Activated naive CD8-positive, alpha-beta T cell treated with anti-CD3 and anti-CD28 coated beads for 36 hours (primary cell): ENCODE measurements at regions not wholly inside any gene's neighbourhood (a gene's known extent, or its start where the extent isn't known, plus 50 kb on each side); places are given as distances from the start of the nearest gene placed in this dataset.

Experiments
- DNase-seq: peaks from one replicate; pipeline ENCODE4 v3.0.0; 2021
- H3K27ac Mint-ChIP-seq: one replicate; pipeline ENCODE4 v1.8.0; 2022; ENCODE audit warnings: mild to moderate bottlenecking, moderate library complexity, mixed read lengths
- H3K27me3 Mint-ChIP-seq: one replicate; pipeline ENCODE4 v1.8.0; 2022; ENCODE audit warnings: mild to moderate bottlenecking, mixed read lengths
- H3K36me3 Mint-ChIP-seq: one replicate; pipeline ENCODE4 v1.8.0; 2021; ENCODE audit warnings: mild to moderate bottlenecking, mixed read lengths
- H3K4me1 Mint-ChIP-seq: one replicate; pipeline ENCODE4 v1.8.0; 2021; ENCODE audit warnings: mixed read lengths
- H3K4me3 Mint-ChIP-seq: one replicate; pipeline ENCODE4 v1.8.0; 2022; ENCODE audit warnings: mild to moderate bottlenecking, moderate library complexity, mixed read lengths
- H3K9me3 Mint-ChIP-seq: one replicate; pipeline ENCODE4 v1.8.0; 2022; ENCODE audit warnings: mixed read lengths

DNA sequence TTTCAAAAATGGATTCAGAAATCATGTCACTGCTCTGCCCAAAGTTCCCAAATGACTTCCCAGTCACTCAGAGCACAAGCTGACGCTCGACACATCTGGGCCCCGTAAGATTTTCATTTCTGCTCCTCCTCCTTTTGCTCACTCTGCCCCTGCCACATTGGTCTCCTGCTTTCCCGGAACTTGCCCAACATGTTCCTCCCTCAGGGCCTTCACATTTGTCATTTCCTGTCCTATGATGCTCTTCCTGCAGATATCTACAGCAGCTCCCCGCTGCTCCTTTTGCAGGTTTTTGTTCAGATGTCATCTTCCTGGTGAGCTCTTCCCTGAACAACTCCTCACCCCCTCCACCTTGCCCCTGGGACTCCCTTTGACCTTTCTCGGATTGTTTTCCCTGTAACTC is 58.5 kb upstream of the IVNS1ABP start:
- DNase-seq = no peak
- H3K36me3 Mint-ChIP-seq = no peaks in the 10 kb centered on the region

DNA sequence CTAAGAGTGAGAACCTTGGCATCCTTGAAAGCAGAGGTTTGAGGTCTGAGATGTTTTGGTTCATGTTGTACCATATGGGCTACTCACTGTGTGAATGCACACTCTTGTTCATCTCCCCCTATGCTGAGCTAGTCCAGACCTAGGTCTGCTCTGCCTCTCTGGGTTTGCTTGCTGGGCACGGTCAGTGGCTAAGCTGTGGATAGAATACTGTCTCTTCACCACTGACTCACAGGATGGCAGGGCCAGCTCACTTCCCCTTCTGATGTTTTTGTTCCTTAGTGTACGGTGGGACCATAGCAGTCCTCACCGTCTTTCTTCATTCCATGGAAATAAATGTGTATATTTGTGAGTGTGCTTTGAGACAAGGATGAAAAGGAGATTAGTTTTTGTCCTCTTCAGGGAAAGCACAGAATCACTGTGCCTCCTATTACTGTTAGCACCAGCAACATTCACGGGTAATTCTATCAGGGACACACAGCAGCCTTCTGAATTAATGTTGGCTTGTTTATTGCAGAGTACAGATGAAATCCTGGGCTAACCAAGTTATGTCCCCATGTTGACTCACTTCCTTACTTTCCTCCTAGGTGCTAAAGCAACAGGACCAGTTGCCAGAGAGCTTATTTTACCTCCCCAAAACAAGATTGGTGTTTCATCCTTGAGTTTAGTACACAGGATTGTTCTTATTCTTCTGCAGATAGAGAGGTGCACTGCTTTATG is 56.9 kb upstream of the IVNS1ABP start:
- DNase-seq = no peak
- H3K27ac Mint-ChIP-seq = no peak overlapping the region
- H3K36me3 Mint-ChIP-seq = no peaks in the 10 kb centered on the region
- H3K4me1 Mint-ChIP-seq = peaks cover 6% of the 10 kb centered on the region
- no peaks in the 10 kb centered on the region for H3K9me3 Mint-ChIP-seq
- no peak overlapping the region for H3K4me3 Mint-ChIP-seq
- no peaks in the 10 kb centered on the region for H3K27me3 Mint-ChIP-seq

More for the DNA sequence above, 58.5 kb upstream of the IVNS1ABP start:
- Mint-ChIP-seq H3K4me1 (peaks cover 6% of the 10 kb centered on the region), H3K9me3 (no peaks in the 10 kb centered on the region), H3K27ac (no peak overlapping the region), H3K27me3 (no peaks in the 10 kb centered on the region), H3K4me3 (no peak overlapping the region)

DNA sequence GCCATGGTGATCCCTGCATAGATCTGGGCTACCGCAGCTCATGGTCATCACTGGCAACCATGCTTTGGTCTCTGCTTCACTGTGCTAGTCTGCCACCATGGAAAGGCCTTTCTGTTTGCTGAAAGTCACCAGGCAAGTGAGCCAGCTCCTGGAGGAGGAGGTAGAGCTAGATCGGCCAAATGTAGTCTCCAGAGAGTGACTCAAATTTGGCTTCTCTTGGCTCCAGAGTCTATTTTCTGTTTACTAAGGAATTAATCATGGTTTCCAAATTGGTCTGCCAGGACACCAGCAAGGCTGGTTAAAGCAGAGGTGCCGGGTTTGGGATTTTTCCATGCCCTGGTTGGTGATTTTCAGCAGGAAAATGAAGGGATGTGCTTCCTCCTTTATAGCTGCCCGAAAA is 52.7 kb upstream of the IVNS1ABP start:
- Mint-ChIP-seq H3K27ac (no peak overlapping the region), H3K36me3 (no peaks in the 10 kb centered on the region), H3K4me3 (no peak overlapping the region), H3K9me3 (no peaks in the 10 kb centered on the region), H3K4me1 (peaks cover 6% of the 10 kb centered on the region), H3K27me3 (no peaks in the 10 kb centered on the region)
- DNase-seq = no peak

DNA sequence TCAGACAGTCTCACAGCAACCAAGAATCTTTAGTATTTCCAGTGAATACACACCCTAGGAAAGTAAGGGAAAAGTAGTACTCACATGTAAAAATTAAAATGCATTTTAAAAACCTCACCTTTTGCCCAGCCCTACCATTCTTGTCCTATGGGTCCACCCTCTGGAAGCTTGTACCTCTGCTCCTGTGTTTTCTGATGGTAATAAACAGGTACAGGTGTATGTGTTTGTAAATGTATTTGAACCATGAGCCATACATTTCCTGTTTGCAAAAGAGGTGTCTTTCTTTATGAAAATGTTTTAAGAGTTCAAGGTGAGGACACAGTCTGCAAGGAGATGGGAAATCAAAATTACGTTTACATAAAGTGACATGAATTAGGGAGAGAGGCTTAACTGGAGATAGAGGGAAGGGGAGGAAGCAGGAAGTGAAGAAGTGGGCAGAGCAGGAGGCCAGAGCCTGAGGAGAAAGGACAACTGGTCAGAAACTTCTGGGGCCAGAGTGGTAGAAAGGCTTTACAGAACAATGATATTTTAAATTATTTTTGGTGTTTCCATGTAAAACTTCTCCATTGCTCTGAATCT is 52.0 kb upstream of the IVNS1ABP start:
- Mint-ChIP-seq H3K4me1 (peaks cover 3% of the 10 kb centered on the region), H3K27ac (no peak overlapping the region)

DNA sequence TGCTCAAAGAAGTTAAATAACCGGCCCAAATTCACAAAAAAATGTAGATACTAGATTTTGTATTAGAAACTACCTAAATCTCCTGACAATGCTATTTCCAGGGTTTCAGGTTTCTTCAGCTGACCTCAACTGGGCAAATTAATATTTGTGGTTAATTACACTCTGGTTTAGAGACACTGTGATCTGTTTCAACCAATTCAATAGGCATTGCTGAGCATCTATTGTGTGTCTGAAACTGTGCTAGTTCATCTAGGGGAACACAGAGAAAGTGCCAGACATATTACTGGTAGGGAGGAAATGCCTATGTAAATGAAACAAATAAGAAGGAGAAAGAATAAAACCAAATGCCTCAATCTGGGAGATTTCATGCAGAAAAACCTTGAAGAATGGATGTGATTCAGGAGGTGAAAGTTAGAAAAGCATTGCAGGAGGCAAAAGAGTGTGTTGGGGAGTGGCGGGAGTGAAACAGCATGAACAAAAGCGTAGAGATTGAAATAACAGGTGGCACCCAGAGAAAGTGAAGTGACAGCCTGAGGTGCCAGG is 51.3 kb upstream of the IVNS1ABP start:
- no peaks in the 10 kb centered on the region for H3K27me3 Mint-ChIP-seq
- no peaks in the 10 kb centered on the region for H3K4me1 Mint-ChIP-seq
- no peak overlapping the region for H3K27ac Mint-ChIP-seq
- DNase-seq = no peak
- no peak overlapping the region for H3K4me3 Mint-ChIP-seq
- H3K36me3 Mint-ChIP-seq = no peaks in the 10 kb centered on the region
- no peaks in the 10 kb centered on the region for H3K9me3 Mint-ChIP-seq

More for the DNA sequence above, 52.0 kb upstream of the IVNS1ABP start:
- no peak overlapping the region for H3K4me3 Mint-ChIP-seq
- no peaks in the 10 kb centered on the region for H3K36me3 Mint-ChIP-seq
- DNase-seq = no peak
- H3K27me3 Mint-ChIP-seq = no peaks in the 10 kb centered on the region
- no peaks in the 10 kb centered on the region for H3K9me3 Mint-ChIP-seq

DNA sequence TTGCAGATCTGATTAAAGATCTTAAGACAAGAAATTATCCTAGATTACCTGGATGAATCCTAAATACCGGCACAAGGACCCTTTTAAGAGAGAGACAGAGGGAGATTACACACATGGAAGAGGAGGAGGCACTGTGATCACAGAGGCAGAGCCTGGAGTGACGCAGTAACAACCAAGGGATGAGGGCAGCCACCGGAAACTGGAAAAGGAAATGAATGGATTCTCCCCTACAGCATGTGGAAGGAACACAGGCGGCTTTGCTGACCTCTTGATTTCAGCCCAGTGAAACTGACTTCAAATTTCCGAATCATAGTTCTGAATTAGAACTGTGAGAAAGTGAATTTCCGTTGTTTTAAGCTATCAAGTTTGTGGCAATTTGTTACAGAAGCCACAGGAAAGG is 50.2 kb upstream of the IVNS1ABP start:
- no peaks in the 10 kb centered on the region for H3K27me3 Mint-ChIP-seq
- no peak for DNase-seq
- no peak overlapping the region for H3K27ac Mint-ChIP-seq
- no peak overlapping the region for H3K4me3 Mint-ChIP-seq
- H3K9me3 Mint-ChIP-seq = peaks cover 2% of the 10 kb centered on the region
- peaks cover 2% of the 10 kb centered on the region for H3K36me3 Mint-ChIP-seq
- H3K4me1 Mint-ChIP-seq = no peaks in the 10 kb centered on the region
